Fibroblast of skin of abdomen (primary cell): ENCODE measurements at regions not wholly inside any gene's neighbourhood (a gene's known extent, or its start where the extent isn't known, plus 50 kb on each side); places are given as distances from the start of the nearest gene placed in this dataset.

Source experiments
- DNase-seq: peaks from one replicate; pipeline ENCODE4 v3.0.0-alpha.2; 2013

DNA sequence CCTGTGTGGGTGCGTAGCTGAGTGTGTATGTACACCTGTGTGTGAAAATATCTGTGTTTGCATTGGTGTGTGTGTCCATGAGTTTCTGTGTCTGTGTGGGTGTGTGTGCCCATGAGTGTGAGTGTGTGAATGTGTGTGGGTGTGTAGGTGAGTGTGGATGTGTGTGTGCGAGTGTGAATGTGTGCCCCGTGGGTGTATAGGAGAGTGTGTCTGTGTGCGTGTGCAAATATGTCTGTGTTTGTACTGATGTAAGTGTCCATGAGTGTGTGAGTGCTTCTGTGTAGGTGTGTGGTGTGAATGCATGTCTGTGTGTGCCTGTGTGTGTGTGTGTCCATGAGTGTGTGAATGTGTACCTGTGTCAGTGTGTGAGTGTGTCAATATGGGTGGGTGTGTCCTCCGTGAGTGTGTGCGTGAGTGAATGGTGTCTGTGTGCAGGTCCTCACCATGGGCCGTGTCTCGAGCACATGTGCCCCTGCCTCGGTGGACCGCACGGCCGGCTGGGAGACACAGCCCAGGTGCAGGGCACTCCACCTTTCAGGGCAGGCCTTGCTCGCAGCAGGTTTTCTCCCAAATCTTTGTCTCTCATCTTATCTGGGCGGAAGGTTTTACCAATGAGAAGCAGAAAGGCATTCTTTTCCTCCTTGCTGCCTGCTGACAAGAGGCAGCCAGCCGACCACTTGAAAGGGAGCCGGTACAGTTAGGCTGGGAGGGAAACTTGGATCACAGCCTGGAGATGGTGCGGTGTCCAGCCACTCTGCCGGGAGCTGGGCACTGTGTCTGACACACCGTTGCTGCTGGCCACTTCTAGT is 107.1 kb upstream of the FAM20C start:
- peak; percentile 60 for DNase-seq

DNA sequence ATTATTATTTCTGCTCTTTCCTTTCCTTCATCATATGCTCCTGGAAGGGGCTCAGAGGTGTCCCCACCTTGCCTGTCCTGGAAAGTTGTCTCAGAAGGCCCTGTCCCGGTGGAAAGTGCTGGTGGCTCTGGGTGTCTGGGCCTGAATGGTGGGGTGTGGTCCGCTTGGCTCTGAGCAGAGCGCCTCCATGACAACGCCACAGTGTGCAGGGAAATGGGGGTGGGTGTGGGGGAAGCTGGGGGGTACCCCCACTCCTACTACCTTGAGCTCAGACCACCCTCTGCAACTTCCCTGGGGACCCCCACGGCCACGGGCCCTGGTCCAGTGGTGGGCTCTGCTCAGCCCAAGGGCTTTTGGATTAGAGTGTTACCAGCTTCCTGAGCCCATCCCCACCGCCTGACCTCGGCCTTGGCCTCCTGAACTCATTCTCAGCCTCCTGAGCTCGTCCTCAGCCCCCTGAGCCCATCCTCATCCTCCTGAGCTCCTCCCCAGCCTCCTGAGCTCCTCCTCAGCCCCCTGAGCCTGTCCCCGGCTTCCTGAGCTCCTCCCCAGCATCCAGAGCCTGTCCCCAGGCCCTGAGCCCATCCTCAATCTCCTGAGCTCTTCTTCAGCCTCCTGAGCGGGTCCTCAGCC is 106.4 kb upstream of the FAM20C start:
- DNase-seq, result no peak

DNA sequence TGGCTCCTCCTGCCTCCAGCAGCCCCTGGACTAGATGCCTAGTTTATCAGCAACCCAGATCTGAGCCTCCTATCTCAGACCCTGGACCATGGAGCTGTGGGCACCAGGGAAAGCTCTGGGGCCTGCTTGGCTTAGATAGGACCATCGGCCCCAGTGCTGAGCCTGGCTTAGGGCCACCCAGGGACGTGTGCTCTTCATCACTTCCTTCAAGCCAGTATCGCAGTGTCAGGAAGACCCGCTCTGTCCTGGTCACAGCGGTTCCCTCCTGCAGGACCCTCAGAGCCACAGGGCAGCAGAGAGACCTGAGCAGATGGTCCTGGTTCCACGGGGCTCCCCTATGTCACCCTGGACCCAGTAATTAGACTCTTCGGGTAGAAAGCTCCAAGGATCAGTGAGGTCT is 105.7 kb upstream of the FAM20C start:
- DNase-seq, result no peak

DNA sequence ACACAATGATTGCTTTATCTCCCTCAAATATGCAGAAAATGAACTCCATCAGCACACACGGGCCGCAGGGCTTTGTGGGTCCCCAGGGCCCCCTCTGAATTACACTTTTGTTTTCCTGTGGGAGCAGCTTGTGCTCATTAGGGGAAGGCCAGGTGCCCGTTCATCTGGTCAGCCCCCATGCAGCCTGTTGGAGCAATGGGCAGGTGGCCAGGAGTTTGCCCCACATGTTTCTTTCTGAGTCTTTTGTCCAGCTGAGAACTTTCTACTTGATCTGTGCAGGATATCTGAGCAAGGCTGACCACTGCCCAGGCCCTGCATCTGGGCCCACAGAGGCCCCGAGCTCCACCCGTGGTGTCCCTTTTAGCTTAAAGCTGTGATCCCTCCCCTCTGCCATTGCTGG is 105.3 kb upstream of the FAM20C start:
- no peak for DNase-seq

DNA sequence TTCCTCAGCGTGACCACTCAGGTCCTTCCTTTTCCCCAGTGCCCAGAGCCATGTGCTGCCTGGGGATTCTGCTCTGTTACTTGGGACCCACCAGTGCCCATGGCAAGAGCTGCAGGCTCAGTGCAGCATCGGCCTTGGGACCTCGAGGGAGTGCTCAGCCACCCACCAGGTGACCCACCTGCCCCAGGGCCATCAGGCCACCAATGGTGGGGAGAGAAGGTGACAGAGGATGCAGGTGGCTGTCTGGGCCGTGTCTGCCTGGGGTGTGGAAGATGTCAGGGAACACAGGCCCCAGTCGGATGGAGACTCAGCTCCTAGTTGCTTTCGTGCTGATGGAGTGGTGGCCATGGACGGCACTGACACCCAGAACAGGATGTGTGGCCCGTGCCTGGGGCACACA is 104.7 kb upstream of the FAM20C start:
- DNase-seq, result no peak

DNA sequence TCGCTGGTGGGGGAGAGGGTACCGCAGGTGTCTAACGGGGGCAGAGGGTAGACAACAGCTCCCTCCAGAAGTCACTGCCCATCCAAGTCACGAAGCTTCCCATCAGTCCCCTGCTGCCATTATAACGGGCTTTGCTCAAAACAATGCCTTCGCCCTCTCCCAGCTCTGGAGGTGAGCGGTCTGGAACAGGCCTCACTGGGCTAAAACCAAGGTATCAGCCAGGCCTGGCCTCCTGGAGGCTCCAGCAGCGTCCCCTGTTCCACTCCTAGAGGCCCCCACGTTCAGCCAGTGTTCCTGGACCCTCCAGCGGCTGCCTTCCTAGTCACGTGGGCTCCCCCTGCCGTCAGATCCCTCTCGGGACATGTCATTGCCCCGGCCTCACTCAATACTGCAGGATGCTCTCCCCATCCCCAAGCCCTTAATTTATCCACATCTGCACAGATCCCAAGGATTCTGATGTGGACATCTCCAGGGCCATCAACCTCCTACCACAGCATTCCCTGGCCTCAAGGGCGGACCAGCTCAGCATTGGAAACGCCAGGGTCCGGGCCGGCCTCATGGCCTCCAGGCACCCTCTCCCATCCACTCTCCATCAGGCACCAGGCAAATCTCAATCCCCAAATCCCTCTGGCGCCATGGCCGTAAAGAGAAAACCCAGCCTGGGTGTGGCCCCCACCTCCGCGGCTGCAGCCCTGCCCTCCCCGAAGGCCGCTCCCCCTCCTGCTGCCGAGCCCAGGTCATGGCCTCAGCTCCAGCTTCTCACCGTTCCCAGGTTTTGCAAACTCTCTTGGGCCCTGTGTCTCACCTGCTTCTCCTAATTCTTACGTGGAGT is 104.1 kb upstream of the FAM20C start:
- DNase-seq, result no peak

DNA sequence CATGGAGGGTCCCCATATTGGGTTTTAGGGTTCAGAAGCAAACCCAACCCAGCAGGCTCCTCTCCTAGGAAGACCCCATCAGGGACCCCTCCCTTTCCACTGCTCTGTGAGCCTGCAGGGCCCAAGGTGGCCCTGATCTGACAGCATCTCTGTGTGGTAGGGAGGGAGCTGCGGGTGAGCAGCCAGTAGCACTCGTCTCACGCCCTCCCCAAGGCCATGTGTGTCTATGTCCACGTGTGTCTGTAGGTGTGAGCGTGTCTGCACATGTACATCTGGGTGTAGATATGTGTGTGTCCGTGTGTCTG is 103.5 kb upstream of the FAM20C start:
- DNase-seq, result no peak

DNA sequence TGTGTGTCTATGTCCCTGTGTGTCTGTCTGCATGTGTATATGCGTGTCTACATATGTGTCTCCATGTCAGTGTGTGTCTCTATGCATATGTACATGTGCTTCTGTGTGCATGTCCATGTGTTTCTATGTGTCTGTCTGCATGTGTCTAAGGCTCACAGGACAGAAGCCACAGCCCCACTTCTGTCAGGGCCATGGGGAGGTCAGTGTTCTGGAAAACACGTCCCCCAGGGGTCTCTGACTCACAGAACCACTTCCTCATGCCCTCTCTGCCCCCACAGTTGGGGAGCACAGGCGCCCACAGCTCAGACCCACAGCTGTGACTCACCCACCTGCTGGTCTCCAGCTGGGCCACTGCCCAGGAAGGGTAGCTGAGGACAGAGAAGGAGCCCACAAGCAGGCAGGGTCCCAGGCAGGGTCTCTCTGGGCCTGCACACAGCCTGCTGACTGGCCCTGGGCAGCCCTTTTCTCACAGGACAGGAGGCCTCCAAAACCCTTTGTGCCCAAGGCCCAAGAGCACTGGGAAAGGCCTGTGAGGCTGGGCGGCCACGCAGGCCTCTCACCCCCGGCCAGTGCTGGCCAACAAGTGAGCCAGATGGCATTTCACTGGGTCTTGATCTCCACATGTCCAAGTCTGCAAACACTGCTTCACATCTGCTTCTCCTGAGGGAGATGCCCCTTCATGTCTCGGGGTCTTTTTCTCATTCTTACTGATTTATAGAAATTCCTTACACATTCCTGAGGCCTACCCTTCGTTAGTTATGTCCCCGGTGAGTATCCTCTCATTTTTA is 102.9 kb upstream of the FAM20C start:
- DNase-seq, result peak; percentile 94

DNA sequence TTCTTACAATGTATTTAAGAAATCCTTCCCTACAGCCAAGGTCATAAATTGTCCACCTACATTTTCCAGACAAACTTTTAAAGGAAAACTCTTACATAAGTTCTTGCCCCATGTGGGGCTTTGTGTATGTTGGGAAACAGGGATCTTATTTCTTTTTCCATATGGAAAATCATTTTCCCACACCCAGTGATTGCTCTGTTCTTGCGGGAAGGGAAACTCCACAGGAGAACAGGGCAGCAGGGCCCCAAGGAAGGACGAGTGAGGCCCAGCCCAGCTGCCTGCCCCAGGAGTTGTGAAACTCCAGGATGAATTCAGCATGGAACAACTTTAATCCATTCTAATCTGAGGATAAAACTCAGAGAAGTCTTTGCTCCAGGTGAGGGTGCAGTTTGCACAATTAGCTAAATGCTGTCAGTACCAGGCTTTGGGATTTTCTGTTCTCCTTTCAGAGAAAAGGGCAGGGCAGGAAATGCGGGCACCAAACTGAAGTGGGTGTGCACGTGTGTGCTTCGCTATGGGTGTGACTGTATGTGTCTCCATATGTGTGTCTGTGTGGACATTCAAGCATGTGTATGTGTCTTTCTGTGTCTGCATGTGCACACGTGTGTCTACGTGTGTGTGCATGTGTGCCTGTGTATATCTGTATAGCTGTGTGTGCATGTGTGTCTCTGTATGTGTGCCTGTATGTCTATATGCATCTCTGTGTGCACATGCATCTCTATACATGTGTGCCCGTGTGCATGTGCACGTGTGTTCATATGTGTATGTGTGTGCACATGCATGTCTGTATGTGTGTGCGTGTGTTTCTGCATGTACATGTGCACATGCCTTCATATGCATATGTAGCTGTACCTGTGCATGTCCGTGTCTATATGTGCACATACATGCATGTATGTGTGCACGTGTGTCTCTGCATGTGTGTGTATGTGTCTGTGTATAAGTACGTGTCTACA is 102.0 kb upstream of the FAM20C start:
- DNase-seq, result peak; percentile 90

DNA sequence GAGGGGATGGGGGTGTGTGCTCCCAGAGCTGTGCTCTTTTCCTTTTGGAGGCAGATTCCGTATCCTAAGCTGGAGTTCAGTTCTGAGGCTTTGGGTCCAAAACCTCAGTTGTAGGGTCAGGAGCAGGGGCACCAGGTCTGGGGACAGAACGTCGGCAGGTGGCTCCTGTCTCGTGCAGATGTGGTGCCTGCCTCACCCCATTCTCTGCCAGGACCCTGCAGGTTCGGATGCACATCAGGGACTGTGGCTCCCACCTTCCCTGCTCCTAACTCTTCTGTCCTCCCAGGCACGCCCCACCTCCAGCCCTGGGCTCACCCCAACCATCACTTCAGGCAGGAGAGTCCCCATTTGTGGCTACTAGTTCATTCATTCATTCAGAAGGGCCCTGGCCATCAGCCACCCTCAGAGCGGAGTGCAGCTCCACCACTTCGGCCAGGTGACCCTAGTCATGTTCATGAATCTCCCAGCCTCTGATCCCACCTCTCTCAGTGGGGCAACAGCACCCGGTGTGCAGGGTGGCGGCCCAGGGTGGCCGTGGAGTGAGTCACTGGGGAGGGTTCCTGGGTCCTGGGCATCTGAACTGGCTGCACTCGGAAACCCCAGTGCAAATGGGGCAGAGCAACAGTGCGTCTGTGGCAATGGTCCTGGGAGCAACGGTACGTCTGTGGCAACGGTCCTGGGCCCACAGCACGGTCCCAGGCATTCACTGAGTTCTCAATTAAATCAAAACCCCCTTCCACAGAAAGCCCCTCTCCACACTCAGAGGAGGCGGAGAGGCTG is 100.8 kb upstream of the FAM20C start:
- no peak for DNase-seq

DNA sequence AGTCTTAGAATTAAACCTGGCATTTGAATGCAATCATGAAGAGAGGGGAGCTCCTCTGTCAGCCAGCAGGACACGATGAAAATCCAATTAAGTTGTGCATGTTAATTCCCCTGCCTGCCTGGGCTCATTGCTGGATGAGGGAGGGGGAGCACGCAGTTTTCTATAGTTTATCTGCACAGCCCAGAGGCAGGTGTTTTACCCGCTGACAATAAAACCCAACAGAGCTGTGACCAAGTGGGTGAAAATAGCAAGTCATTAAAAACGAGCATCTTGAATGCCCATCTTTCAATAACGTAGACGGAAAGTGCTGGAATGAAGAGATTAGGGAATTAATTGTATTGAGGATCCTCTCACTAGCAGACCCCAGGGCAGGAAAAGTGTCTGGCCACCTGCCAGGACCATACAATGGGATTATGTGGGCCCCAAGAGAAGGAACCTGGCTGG is 100.1 kb upstream of the FAM20C start:
- DNase-seq, result no peak

DNA sequence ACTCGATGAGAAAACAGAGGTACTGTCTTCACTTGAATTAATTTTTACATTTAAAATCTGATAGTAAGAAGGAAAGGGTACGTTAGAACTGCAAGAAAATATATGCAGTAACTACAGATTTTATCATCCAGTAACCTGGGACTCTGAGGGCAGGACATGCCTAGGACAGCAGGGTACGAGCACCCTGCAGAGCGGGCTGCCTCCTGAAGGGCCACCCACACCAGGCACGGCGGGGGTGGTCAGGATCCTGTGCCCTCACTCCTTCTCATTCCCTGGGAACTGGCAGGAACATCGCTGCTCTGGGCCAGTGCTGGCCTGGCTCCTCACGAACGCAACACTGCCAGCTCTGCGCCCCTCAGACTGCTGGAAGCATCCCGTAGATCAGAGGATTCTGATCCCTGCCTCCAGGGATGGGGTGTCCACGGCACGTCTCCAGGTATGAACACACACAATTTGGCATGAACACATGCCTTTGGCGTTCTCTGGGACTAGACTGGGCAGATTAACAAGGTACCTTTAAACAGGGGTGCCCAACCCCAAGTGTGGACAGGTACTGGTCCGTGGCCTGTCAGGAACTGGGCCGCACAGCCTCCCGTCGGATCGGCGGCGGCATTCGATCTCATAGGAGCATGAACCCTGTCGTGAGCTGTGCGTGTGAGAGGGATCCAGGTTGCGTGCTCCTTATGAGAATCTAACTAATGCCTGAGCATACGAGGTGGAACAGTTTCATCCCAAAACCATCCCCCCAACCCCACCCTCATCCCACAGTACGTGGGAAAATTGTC is 99.3 kb upstream of the FAM20C start:
- no peak for DNase-seq

DNA sequence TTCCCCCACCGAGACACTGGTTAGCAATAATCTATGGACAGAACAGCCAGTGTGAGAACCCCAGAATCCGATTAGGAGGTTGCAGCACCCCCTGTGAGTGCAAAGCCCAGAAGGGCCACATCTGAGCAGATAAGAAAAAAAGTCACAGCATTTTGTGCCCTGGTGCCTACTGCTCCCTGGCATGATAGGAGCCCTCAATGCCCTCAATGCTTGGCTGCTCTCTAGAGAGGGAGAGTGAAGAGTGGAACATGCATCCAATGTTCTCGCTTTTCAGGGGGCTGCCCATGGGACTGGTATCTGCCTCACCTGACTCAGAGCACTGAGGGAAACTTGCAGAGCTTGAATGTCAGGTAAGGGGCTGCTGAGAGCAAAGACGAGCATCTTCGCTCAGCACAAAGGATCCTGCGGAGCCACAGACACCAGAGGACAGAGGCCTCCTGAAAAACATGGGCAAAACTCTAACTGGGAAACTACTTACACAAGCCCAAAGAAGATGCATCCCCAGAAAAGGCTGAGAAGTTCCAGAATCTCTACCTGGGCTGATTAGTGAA is 98.0 kb upstream of the FAM20C start:
- no peak for DNase-seq

DNA sequence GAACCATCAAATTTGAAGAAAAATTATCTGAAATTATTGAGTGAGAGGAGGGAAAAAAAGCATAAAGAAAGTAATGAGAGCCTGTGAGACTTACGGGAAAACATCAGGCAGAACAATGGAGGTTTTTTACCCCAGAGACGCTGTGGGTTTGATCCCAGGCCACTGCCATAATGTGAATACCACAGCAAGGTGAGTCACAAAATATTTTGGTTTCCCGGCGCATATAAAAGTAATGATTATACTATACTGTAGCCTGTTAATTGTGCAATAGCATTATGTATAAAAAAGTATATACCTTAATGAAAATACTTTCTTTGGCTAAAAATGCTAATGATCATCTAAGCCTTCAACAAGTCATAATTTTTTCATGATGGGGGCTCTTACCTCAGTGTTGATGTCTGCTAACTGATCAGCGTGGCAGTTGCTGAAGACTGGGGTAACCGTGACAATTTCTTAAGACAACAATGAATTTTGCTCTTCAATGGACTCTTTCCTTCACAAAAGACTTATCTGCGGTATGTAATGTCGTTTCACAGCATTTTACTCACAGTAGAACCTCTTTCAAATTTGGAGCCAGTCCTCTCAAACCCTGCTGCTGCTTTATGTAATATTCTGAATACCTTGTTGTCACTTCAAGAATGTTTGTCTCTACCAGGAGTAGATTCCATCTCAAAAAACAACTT is 97.0 kb upstream of the FAM20C start:
- DNase-seq, result peak; percentile 83

DNA sequence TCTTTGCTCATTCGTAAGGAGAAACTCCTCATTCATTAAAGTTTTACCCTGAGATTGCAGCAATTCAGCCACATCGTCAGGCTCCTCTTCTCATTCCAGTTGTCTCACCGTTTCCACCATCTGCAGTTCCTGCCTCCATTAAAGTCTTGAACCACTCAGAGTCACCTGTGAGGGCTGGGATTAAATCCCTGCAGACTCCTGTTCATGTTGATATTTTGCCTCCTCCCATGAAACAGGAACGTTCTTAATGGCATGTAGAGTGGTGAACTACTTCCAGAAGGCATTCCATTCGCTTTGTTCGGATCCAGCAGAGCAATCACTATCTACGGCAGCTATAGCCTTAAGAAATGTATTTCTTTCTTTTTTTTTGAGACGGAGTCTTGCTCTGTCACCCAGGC is 96.5 kb upstream of the FAM20C start:
- peak; percentile 54 for DNase-seq

DNA sequence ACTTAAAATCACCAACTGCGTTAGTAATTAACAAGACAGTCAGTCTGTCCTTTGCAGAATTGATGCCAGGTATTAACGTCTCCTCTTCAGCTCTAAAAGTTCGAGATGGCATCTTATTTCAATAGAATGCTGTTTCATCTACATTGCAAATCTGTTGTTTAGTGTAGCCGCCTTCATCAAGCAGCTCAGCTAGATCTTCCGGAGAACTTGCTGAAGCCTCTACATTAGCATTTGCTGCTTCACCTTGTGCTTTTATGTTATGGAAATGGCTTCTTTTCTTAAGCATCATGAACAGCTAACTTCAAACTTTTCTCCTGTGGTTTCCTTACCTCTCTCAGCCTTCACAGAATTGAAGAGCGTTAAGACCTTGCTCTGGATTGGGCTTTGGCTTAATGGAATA is 95.5 kb upstream of the FAM20C start:
- no peak for DNase-seq

DNA sequence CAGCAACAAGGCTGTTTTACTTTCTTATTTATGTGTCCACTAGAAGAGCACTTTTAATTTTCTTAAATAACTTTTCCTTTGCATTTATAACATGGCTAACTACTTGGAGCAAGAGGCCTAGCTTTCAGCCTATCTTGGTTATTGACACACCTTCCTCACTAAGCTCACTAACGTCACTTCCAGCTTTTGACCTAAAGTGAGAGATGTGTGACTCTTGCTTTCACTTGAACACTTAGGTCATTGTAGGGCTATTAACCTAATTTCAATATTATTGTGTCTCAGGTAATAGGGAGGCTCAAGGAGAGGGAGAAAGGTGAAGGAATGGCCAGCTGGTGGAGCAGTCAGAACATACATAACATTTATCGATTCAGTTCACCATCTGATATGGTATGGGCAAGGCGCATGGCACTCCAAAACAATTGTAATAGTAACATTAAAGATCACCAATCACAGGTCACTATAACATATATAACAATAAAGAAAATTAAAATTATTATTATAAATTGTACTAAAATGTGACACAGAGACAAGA is 95.0 kb upstream of the FAM20C start:
- no peak for DNase-seq

DNA sequence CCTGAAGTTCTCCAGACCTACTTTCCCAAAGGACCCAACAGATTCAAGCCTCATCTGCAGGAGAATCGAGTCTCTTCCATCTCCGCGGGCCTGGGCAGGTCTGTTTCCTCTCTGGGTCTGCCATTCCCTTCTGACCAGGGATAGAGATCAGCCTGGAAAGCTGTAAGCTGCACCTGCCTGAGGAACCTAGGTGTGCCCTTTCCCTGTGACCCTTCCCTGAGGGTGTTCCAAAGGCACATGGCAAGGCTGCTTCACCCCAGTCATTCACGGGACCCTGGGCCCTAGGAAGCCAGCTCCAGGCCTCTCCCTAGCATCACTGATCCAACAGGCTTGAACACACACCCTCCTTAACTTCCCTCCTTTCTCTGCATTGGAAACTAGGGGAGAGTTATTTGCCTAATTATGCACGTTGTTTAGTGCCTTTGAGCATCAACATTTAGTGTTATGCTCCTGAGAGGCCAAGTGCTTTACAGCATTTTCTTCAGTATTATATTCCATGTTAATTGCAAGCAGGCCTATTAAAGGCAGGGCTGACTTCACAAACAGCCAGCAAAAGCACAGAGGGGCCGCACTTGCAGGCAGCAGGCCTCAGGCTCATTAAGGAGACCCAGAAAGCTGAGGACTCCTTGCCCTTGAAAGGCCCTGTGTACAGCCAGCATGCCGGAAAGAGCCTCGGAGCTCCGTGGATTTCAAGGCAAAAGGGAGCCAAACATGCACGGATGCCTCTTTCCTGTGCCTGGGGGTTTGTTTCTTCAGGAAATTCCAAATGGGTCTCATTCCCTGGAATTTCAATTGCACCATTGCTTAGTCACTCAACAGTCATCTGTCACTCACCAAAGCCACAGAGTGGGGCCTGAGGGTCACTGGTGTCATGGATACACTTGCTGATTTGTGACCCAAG is 91.0 kb upstream of the FAM20C start:
- DNase-seq, result peak; percentile 88
